ENCODE measurements at regions not wholly inside any gene's neighbourhood (a gene's known extent, or its start where the extent isn't known, plus 50 kb on each side); places are given as distances from the start of the nearest gene placed in this dataset.

- ChIA-PET CTCF (no interaction called here), POLR2A (no interaction called here)
- DNase-seq (ENCODE audit: low read depth, low spot score) (no peak), FAIRE-seq (no peak)
- dilution Hi-C loops (cut with MboI; ENCODE audit: extremely low pct_ligation_motif_present, low sequenced_read_pairs) (no loop called here), intact Hi-C loops (cut with micrococcal nuclease) (no loop called here)
- no peaks in the 10 kb centered on the region for H3K9me3 ChIP-seq (replicated peaks; ENCODE audit: control insufficient read depth, insufficient read depth, low read length)
- no peaks in the 10 kb centered on the region for H3K36me3 ChIP-seq (ENCODE audit: control insufficient read depth in 2 of 2, extremely low read depth in 1 of 2, insufficient read depth in 2 of 2, low read length in 2 of 2)
- no peak for TF ChIP-seq POLR2AphosphoS5 (IDR thresholded peaks at IDR 0.05; ENCODE audit: insufficient read depth, low read depth, low read length)
- no peak for TF ChIP-seq GATA2 (IDR thresholded peaks at IDR 0.05; ENCODE audit: insufficient read depth, insufficient read length, low read depth, low read length)
- no peak for TF ChIP-seq EZH2 (IDR thresholded peaks at IDR 0.05; ENCODE audit: borderline replicate concordance, low read depth, low read length, severe bottlenecking)
- TF ChIP-seq FOS (IDR thresholded peaks at IDR 0.05; ENCODE audit: borderline replicate concordance, insufficient read depth, low read length) = no peak
- TF ChIP-seq, protein P1, sequence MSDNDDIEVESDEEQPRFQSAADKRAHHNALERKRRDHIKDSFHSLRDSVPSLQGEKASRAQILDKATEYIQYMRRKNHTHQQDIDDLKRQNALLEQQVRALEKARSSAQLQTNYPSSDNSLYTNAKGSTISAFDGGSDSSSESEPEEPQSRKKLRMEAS (IDR thresholded peaks at IDR 0.05; ENCODE audit: insufficient read depth, insufficient read length) = no peak
- TF ChIP-seq POLR2A (IDR thresholded peaks at IDR 0.05; ENCODE audit: low read depth, low read length) = no peak
- TF ChIP-seq, protein P2, sequence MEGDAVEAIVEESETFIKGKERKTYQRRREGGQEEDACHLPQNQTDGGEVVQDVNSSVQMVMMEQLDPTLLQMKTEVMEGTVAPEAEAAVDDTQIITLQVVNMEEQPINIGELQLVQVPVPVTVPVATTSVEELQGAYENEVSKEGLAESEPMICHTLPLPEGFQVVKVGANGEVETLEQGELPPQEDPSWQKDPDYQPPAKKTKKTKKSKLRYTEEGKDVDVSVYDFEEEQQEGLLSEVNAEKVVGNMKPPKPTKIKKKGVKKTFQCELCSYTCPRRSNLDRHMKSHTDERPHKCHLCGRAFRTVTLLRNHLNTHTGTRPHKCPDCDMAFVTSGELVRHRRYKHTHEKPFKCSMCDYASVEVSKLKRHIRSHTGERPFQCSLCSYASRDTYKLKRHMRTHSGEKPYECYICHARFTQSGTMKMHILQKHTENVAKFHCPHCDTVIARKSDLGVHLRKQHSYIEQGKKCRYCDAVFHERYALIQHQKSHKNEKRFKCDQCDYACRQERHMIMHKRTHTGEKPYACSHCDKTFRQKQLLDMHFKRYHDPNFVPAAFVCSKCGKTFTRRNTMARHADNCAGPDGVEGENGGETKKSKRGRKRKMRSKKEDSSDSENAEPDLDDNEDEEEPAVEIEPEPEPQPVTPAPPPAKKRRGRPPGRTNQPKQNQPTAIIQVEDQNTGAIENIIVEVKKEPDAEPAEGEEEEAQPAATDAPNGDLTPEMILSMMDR (IDR thresholded peaks at IDR 0.05; ENCODE audit: extremely low read depth in 1 of 2, insufficient read depth in 1 of 2, low read depth in 1 of 2, low read length in 2 of 2) = no peak
- no peak for TF ChIP-seq MYC (IDR thresholded peaks at IDR 0.05; ENCODE audit: low read depth, low read length)
- TF ChIP-seq JUN (IDR thresholded peaks at IDR 0.05; ENCODE audit: borderline replicate concordance, insufficient read depth, insufficient read length, low read depth) = no peak
- H3K79me2 ChIP-seq (ENCODE audit: control insufficient read depth, insufficient read depth, low read length) = no peaks in the 10 kb centered on the region
- H3K27ac ChIP-seq (ENCODE audit: insufficient read depth, low read depth, low read length) = no peak overlapping the region
- no peak overlapping the region for H2AFZ ChIP-seq (ENCODE audit: low read depth, low read length)
- H3K4me3 ChIP-seq (replicated peaks in 1 of 3; ENCODE audit: insufficient read depth in 1 of 3, low read depth in 1 of 3, low read length in 3 of 3) = no peak overlapping the region
- H4K20me1 ChIP-seq (replicated peaks; ENCODE audit: control insufficient read depth, extremely low read depth, insufficient read depth, low read length) = no peaks in the 10 kb centered on the region
- H3K27me3 ChIP-seq (ENCODE audit: control insufficient read depth in 2 of 2, insufficient read depth in 2 of 2, low read length in 2 of 2) = no peaks in the 10 kb centered on the region
- no peaks in the 10 kb centered on the region for H3K4me1 ChIP-seq (ENCODE audit: control insufficient read depth, extremely low read depth, insufficient read depth, low read length)
- no peak overlapping the region for H3K9ac ChIP-seq (replicated peaks; ENCODE audit: extremely low read depth, insufficient read depth, low read length)
- no peak overlapping the region for H3K4me2 ChIP-seq (ENCODE audit: insufficient read depth, low read length)
- BruUV-seq (replicated peaks) = no TSS peak
- H3K9me1 ChIP-seq (replicated peaks; ENCODE audit: control insufficient read depth, extremely low read depth, insufficient read depth, low read length) = no peaks in the 10 kb centered on the region
Measured at GRCh38 chr2:194720462-194720861, 936.6 kb upstream of the SLC39A10 start.

Measured in endothelial cell of umbilical vein (primary cell).